ENCODE measurements at regions not wholly inside any gene's neighbourhood (a gene's known extent, or its start where the extent isn't known, plus 50 kb on each side); places are given as distances from the start of the nearest gene placed in this dataset.

DNA sequence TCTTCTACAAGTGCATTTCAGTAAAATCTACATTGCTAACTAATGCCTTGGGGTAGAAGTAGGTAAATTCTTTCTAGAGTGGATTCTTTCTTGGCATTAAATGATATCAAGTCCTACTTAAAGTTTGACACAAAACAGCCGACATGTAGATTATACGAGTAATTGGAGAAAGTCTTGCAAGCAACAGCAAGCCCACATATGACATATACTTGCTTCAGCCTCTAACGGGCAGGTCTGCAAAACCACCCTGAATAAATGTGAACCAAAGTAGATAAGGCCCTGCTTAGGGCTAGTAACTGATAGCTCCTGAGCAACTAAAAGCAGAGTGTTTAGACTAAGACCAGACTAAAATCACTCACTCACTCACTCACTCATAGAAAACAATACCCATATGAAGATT lies 203.2 kb downstream of the LTN1 start:
- no peak for DNase-seq (ENCODE audit: low read depth in 2 of 2)

DNA sequence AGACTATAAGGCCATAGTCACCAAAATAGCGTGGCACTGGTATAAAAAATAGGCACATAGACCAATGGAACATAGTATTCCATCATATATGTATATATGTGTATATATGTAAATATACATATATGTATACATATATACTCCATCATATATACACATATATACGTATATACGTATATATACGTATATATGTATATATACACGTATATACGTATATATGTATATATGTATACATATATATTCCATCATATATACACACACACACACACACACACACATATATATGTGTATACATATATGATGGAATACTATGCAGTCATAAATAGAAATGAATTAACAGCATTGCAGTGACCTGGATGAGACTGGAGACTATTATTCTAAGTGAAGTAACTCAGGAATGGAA lies 204.6 kb downstream of the LTN1 start:
- no peak for DNase-seq (ENCODE audit: low read depth in 2 of 2)

DNA sequence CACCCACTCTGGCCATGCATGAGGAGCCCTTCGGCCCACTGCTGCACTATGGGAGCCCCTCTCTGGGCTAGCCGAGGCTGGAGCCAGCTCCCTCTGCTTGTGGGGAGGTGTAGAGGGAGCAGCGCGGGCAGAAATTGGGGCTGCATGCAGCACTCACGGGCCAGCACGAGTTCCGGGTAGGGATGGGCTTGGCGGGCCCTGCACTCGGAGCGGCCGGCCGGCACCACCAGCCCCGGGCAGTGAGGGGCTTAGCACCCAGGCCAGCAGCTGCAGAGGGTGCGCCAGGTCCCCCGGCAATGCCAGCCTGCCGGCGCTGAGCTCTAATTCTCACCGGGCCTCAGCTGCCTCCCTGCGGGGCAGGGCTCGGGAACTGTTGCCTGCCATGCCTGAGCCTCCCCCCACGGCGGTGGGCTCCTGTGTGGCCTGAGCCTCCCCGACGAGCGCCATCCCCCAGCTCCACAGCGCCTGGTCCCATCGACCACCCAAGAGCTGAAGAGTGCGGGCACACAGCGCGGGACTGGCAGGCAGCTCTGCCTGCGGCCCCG lies 209.0 kb downstream of the LTN1 start:
- DNase-seq (ENCODE audit: low read depth in 2 of 2), result no peak

DNA sequence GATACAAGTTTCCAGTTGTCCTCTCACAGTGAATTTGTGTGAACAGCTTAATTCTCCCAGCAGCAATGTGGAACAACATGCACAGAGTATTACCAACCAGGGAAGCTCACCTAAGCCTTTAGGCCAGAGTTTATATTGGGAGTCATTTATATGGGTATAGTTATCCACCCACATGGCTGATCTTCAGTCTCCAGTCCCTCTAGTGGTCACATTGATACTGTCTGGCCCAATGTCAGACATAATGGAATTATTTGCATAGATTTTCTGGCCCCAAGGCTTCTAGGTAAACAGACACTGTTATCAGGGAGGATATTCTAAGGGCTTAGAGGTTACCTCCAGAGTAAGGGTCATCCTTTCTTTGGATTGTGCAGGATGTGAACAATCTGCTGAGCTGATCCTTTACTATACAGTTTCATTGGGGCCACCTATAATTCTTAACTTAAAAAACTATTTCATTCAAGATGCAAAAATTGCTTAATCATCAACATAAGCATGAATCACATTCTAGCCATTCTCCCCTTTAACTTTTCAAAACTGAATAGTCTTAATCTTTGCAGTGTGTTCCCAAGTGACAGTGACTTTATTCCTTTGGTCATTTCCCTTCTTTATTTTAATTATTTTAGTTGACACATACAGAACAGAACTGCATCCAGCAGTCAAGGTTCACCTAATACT lies 210.9 kb downstream of the LTN1 start:
- peak in 1 of 2 donors; percentile 28 for DNase-seq (ENCODE audit: low read depth in 2 of 2)

DNA sequence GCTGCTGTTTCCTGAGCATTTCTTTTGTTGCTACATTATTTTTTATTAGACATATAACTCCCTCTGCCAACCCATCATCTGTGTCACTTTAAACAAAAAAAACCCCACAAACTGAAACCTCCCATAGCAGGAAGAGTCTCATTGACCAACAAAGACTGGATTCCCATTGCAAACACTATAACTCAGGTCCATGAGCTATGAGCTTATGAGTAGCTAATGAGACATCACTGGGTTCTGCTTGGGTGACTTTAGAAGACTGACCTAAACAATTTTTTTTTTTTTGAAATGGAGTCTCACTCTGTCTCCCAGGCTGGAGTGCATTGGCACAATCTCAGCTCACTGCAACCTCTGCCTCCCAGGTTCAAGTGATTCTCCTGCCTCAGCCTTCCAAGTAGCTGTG lies 212.8 kb downstream of the LTN1 start:
- no peak for DNase-seq (ENCODE audit: low read depth in 2 of 2)

DNA sequence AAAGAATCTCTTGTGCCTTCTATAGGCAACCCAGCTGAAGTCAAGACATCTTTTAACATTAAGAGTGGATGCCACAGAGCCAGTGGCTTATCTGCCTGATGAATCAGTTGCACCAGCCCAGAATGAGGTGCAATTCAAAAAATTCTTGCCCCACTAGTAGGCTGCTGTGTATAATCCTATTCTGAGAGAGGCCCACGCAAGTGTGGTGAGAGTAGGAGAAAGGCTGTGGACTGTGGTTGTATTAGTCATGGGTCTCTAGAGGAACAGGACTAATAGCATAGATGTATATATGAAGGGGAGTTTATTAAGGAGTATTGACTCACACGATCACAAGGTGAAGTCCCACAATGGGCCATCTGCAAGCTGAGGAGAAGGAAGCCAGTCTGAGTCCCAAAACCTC lies 216.4 kb downstream of the LTN1 start:
- DNase-seq (ENCODE audit: low read depth in 2 of 2), result no peak

DNA sequence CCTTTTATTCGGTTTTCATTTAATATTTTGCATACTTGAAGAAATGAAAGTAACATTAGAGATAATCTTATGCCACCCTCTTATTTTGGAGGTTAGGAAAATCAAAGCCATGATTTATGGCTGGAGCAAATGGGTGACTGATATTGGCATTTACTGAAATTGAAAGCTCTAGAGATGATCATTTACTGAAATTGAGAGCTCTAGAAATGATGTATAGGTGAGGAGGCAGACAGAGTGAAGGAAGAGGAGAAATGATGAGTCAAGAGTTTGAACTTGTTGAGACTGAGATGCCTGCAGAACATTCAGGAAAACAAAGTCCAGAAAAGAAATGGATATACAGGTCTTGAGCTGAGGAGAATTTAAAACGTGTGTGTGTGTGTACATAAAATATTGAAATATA lies 217.6 kb downstream of the LTN1 start:
- DNase-seq (ENCODE audit: low read depth in 2 of 2), result no peak

DNA sequence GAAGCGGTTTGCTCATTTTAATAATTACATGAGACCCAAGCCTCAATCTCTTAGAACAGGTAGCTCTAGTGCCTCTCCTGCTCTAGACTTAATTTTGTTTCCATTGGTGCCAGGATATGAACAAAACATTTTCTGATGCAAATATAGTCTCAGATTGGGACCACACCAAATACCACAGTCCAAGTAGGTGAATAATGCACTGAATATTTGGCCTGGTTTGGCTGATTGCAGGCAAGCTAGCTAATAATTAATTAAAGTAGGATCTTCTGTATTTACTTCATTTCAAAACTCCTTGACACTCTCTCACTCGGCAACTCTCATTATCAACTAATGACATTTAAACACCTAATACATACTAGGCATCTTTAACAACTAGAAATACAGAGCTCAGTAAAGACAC lies 219.6 kb downstream of the LTN1 start:
- DNase-seq (ENCODE audit: low read depth in 2 of 2), result no peak

DNA sequence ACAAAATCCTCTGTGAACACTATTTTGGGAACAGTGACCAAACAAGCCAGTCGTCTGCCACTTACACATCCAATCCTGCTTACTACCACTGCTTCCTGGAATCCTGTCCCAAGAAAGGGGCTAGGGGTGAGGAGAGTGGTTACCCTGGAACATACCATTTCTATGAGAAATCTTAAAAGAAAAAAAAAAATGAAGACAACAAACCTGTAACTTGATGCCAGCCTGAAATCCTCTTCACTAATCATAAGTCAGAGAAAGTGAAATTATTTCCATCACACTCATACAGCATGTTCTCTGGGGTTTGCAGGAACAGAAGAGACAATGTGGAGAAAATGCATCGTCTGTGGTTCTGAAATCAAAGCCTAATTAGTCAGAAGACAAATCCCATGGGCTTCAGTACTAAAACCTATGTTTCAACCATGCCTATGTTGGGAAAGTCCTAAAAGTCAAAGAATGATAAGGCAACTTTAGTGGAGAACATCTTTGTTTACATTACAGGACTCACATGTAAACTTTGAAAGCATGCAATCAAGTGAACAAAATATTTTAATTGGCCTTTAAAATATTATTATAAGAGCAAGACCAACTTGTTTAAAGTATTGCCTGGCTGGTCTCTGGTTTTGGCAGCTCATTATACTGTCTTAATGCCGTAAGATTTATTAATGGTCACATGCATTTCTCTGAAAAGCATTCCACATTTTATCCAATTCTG lies 220.7 kb downstream of the LTN1 start:
- DNase-seq (ENCODE audit: low read depth in 2 of 2), result no peak

DNA sequence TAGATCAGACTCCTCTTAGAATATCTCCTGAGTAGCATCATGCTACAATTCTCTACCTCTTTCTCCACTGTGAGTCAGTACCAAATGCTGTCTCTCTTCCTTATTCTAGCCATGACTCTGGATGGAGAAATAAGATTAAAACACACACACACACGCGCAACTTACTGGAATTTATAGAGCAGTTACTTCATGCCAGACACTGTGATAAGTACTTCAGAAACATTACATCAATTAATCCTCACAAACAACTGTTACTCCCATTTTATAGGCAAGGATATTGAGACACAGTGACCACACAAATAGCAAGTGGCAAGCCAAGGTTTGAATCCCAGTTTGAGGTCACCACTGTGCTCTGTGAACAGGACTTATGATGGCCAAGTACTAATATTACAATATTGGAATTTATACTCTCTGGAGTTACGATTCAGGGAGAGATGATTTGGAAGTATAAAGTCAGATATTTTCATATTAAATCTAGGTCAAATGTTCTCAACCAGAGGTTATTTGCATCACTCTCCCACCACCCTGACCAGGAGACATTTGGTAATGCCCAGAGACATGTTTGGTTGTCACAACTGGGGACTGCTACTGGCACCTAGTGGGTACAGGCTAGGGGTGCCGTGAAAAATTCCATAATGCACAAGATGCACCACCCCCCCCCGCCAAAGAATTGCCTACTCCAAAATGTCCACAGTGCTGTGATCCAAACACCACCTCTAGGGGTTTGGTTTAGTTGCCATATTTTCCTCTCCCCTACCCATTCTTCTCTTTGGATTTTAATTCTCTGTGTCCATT lies 221.6 kb downstream of the LTN1 start:
- DNase-seq (ENCODE audit: low read depth in 2 of 2), result no peak

DNA sequence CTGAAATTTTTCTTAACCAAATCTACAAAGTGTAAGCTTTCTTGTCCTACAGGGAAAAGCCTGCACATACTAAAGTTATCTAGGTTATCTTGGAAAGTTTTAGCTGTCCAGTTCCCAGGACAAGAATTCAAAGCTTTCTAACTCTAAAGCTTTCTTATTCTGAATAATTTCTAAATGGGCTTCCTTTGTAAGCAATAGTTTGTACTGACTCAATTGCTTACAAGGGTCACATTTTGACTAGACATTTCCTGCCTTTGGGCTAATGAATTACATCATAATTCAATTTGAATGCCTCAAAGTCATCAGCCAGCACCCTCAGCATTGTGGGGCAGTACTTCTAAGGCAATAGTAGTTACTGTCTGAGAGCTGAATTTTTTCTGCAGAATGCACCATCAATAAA lies 223.0 kb downstream of the LTN1 start:
- DNase-seq (ENCODE audit: low read depth in 2 of 2), result no peak

DNA sequence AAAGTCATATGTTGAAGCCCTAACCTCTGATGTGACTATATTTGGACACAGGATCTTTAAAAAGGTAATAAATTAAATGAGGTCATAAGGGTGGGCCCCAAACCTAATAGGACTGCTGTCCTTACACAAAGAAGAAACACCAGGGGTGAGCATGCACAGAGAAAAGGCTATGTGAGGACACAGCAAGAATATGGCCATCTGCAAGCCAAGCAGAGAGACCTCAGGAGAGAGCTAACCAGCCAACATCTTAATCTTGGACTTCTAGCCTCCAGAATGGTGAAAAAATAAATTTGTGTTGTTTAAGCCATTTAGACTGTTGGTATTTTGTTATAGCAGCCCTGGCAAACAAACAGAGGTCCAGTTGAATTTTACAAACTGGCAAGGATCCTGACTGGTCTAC lies 223.9 kb downstream of the LTN1 start:
- no peak for DNase-seq (ENCODE audit: low read depth in 2 of 2)

DNA sequence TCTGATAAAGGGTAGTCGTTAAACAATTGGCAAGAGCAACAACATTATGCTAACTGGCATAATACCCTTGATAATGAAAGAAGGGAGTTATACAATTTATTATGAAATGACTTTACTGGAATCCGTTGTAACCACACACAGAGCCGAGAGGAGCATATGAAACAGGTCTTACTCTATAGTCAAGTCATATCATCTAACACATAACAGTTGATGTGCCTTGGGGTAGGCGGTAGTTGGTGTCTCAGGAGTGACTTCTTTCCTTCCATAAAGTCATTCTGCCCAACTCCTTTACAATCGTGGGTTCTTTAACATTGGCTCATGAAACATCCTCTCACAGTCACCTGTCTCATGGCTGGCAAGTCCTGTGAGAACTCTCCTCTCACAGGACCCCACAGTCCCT lies 225.2 kb downstream of the LTN1 start:
- no peak for DNase-seq (ENCODE audit: low read depth in 2 of 2)

DNA sequence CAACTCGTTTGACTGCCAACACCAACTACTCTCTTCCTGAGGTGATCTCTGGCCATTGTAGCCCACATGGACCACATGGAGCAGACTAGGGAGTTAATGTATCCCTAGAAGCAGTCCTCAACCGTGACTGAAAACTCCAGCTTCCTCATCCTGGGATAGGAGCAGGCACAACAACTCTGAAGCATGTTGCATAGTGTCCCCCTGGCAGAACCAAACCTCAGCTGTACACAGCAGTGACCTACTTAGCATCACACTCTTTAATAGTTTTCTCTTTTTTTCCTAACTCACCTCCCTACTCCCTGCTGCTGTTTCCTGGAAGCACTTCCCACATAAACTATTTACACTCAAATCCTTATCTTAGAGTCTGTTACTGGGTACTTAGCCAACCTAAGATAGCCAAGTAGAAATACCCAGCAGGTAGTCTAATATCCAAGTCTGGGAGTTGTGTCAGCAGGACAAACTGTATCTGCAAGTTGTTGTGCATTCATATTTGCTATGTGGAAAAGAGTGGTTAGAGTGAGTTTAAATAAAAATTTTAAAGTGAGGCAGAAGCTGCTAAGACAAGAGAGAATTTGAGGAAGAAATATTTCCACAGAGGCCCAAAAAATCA lies 228.8 kb downstream of the LTN1 start:
- no peak for DNase-seq (ENCODE audit: low read depth in 2 of 2)

DNA sequence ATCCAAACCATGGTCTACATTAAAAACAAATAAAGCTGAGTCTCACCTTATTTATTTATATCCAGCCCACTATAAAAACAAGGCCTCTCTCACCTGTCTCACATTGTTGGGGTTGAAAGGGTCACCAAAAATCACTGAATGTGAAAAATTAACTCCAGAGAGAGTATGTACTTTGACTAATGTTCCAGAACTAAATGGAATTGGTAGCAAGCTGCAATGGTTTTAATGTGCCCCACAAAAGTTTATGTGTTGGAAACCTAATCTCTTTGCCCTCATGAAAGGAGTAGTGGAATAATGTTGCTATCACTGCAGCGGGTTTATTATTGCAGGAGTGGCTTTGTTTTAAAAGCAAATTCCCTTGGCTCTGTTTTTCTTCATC lies 230.3 kb downstream of the LTN1 start:
- no peak for DNase-seq (ENCODE audit: low read depth in 2 of 2)

DNA sequence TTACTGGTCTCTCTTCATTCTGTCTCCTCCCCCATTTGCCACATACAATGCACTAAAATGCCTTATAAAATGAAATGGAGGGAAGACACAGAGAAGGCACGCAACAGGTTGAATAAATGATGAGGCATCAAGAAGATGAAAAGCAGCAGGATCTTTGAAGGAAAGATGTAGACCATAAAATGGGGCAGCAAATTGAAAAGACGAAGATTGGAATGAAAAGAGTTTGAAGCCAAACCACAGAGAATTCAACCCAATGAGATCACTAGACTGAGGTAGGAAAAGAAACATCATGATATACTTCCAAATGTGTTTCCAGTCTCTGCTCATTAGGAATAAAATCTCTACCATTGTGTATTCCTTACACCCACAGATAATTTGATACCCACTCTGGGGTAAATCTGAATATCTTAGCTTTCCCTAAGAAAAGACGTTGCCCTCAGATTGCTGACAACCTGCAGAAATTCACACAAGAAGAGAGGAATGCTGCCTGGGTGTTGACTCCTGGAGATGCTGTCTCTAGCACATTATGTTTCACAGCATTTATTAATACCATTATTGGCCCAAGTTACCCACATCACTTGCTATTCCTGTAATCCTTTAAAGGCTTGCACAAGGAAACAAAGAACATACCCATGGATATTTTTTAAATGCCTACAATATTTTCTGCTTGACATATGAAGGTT lies 230.9 kb downstream of the LTN1 start:
- DNase-seq (ENCODE audit: low read depth in 2 of 2), result no peak

DNA sequence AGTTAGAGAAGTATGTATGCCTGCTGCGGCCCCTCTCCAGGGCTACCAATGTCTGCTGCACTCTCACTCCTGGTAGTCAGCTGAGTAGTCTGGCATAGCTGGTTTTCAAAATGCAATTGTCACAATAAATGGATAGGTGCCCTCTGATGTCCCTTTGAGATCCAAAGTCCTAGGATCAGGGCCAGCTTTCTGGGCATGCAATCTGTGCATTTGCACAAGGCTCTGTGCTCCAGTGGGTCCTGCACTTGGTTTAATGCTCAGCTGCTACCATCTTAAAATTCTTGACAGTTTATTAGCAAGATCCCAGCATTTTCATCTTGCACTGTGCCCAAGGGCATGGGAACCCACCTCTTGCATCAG lies 233.8 kb downstream of the LTN1 start:
- DNase-seq (ENCODE audit: low read depth in 2 of 2), result no peak

DNA sequence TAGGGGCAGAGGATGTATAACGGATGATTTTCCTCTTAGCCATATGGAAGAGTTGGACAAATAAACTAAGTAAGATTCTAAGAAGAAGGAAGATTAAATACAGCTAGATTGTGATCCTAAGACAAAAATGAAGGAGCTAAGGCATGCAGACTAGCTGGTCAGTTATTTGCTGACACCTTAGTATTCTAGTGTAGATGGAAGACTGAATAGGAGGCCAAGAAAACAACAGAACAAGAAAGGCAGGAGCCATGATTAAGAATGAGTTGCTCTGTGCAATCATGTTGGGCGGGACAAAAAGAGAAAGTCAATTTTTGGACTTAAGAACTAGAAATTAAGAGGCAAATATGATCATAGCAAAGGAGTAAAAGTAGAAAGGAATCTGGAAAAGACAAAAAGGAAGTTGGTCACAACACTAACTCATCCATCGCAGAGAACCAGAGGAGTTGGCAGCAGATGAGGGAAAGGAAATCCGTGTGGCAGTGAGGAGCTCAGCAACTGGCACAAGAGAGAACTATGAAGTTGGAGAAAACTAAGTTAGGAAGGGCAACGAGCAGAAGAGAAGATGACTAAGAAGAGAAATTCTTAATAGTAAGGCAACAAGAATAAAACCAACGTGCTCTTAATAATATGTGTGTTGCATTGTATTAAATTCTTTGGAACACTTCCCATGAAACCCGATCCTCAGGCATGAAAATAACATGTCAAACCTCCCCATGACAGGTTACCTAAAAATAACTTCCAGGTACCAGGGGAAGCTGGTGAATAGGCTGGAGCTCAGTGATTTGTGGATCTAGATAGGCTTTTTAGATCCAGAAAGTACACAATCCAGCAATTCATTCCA lies 234.4 kb downstream of the LTN1 start:
- no peak for DNase-seq (ENCODE audit: low read depth in 2 of 2)

DNA sequence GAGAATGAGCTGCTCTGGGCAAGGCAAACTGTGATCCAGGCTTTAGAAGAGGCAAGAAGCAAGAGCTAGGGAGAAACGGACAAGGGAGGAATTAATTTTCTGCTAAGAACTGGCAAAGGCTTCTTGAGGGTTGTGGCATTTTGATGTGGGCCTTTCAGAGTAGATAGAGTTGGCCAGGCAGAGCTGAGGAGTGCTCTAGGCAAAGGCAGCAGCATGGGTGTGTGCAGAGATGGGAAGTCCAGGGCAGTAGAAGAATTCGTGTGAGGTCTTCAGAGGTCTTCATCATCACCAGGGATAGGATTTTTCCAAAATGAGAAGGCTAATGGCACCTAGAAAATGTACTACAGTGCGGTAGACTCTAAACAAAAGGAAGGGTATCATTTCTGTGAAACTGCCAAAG lies 237.8 kb downstream of the LTN1 start:
- DNase-seq (ENCODE audit: low read depth in 2 of 2), result no peak

DNA sequence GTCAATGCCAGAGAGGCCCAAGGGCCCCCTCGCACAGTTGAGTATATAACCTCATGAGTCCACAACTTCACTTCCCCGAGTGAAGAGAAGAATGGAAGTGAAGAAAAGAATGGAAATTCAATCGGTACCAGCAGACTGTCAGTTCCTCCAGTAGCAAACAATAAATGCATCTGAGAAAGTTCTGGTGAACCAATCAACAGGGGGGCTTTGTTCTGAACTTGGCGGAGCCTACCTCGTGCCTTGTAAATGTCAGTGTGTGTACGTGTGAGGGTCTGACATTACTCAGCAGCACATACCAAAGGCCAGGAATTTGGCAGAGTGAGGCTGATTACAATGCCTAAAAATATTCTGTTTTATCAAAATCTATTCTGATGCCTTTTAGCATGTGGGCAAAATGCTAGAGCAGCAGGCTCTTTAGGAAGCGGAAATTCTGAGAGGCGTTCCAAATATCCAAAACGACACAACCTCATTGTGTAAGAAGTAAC lies 238.5 kb downstream of the LTN1 start:
- DNase-seq (ENCODE audit: low read depth in 2 of 2), result no peak

DNA sequence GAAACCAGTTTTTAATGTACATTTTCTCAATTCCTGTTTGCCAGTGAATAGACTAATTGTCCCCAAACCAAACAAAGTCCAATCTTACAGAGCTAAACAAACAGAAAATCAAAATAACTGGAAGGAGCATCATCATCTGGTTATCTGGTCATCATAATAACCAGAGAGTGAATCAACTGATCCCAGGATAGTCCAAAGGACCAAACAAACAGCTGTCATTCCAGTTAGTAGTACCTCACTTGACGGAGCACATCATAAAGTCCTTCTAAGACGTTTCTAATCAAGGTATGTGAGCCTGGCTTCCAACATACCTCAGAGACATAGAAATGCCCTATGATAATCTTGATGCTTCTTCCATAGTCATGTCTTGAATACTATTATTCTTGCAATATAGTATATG lies 240.5 kb downstream of the LTN1 start:
- no peak for DNase-seq (ENCODE audit: low read depth in 2 of 2)

Data from dermis microvascular lymphatic vessel endothelial cell (primary cell).